HEK293T (cell line): ENCODE measurements at regions not wholly inside any gene's neighbourhood (a gene's known extent, or its start where the extent isn't known, plus 50 kb on each side); places are given as distances from the start of the nearest gene placed in this dataset.

Source experiments
- CTCF ChIA-PET: fragments of 350-600 bp; formaldehyde crosslinking; extraction: SDS; loops from one replicate; lab custom pipeline; 2021; ENCODE audit warnings: antibody characterized with exemption, inconsistent platforms; lab: Yijun Ruan, JAX
- POLR2A ChIA-PET: fragments of 350-600 bp; formaldehyde crosslinking; extraction: SDS; loops from one replicate; lab custom pipeline; 2020; ENCODE audit warnings: antibody characterized with exemption, inconsistent platforms; lab: Yijun Ruan, JAX
- DNase-seq: peaks from one replicate; pipeline ENCODE4 v3.0.0; 2012; ENCODE audit warnings: mixed read lengths; ENCODE audit errors: extremely low spot score
- ARNT ChIP-seq: fragments of 450-650 bp; IDR thresholded peaks from 2 replicates; pipeline ENCODE4 v1.6.1; 2017; ENCODE audit warnings: mild to moderate bottlenecking
- BHLHE40 ChIP-seq: fragments of 450-650 bp; IDR thresholded peaks from 2 replicates; pipeline ENCODE4 v1.6.1; 2016; ENCODE audit warnings: mild to moderate bottlenecking, moderate library complexity, borderline replicate concordance
- CTBP1 ChIP-seq: fragments of 450-650 bp; IDR thresholded peaks from 2 replicates; pipeline ENCODE4 v1.6.1; 2016; ENCODE audit warnings: borderline replicate concordance
- ELF4 ChIP-seq: fragments of 450-650 bp; IDR thresholded peaks from 2 replicates; pipeline ENCODE4 v1.6.1; 2017; ENCODE audit warnings: antibody characterized with exemption
- FOXA1 ChIP-seq: fragments of 450-650 bp; IDR thresholded peaks from 2 replicates; pipeline ENCODE4 v1.6.1; 2016; ENCODE audit warnings: mild to moderate bottlenecking
- FOXK2 ChIP-seq: fragments of 450-650 bp; IDR thresholded peaks from 2 replicates; pipeline ENCODE4 v1.6.1; 2016; ENCODE audit warnings: mild to moderate bottlenecking
- FOXM1 ChIP-seq: fragments of 450-650 bp; IDR thresholded peaks from 2 replicates; pipeline ENCODE4 v1.6.1; 2017; ENCODE audit warnings: mild to moderate bottlenecking, borderline replicate concordance
- HDGF ChIP-seq: fragments of 450-650 bp; IDR thresholded peaks from 2 replicates; pipeline ENCODE4 v1.6.1; 2017; ENCODE audit warnings: antibody characterized with exemption, borderline replicate concordance
- L3MBTL2 ChIP-seq: fragments of 450-650 bp; conservative IDR thresholded peaks from 2 replicates; pipeline ENCODE4 v1.6.1; 2016; ENCODE audit warnings: mild to moderate bottlenecking
- LEF1 ChIP-seq: fragments of 450-650 bp; IDR thresholded peaks from 2 replicates; pipeline ENCODE4 v1.6.1; 2017; ENCODE audit warnings: mild to moderate bottlenecking, borderline replicate concordance
- NFRKB ChIP-seq: fragments of 450-650 bp; IDR thresholded peaks from 2 replicates; pipeline ENCODE4 v1.6.1; 2016; ENCODE audit warnings: mild to moderate bottlenecking, moderate library complexity
- SP1 ChIP-seq: fragments of 450-650 bp; IDR thresholded peaks from 2 replicates; pipeline ENCODE4 v1.6.1; 2017
- SUZ12 ChIP-seq: fragments of 450-650 bp; IDR thresholded peaks from 2 replicates; pipeline ENCODE4 v1.6.1; 2016; ENCODE audit warnings: mild to moderate bottlenecking
- TARDBP ChIP-seq: fragments of 450-650 bp; IDR thresholded peaks from 2 replicates; pipeline ENCODE4 v1.6.1; 2016
- ZNF384 ChIP-seq: fragments of 450-650 bp; IDR thresholded peaks from 2 replicates; pipeline ENCODE4 v1.6.1; 2016
- TF ChIP-seq, protein P1 (sequence below): fragments of 450-650 bp; IDR thresholded peaks from 2 replicates; pipeline ENCODE4 v1.6.1; 2016

DNA sequence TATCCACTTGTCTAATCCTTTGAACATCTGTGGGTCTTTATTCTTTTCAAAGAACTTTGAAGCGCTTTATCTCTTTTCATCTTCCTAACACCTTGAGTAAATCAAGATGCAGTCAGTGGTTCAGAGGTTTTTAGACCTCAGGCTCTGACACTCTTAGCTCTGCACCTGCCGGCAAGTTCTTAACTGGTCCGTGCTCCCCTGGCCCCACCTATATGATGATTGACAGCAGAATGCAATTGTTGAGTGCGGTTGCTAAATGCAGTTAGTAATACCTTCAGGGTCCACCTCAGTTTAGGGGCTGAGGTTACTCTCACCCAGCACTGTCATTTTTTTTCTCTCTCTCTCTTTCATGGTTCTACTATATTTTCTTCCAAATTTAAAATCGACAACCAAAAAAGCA lies 854.2 kb upstream of the AUTS2 start:
- ChIA-PET POLR2A (interaction anchor here (0.6 kb wide), 1 partner anchor 1237 kb away, joined by 3 read pairs; no protein-coding TSS in a partner anchor), CTCF (no interaction called here)
- TF ChIP-seq ARNT (no peak), TARDBP (no peak), HDGF (no peak), ZNF384 (no peak), NFRKB (no peak), L3MBTL2 (no peak), ELF4 (no peak), FOXA1 (no peak)
- TF ChIP-seq, protein P1, sequence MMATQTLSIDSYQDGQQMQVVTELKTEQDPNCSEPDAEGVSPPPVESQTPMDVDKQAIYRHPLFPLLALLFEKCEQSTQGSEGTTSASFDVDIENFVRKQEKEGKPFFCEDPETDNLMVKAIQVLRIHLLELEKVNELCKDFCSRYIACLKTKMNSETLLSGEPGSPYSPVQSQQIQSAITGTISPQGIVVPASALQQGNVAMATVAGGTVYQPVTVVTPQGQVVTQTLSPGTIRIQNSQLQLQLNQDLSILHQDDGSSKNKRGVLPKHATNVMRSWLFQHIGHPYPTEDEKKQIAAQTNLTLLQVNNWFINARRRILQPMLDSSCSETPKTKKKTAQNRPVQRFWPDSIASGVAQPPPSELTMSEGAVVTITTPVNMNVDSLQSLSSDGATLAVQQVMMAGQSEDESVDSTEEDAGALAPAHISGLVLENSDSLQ: 0 out of 2 replicates have a peak, but pooled peaks have one; percentile 6
- no peak for DNase-seq

DNA sequence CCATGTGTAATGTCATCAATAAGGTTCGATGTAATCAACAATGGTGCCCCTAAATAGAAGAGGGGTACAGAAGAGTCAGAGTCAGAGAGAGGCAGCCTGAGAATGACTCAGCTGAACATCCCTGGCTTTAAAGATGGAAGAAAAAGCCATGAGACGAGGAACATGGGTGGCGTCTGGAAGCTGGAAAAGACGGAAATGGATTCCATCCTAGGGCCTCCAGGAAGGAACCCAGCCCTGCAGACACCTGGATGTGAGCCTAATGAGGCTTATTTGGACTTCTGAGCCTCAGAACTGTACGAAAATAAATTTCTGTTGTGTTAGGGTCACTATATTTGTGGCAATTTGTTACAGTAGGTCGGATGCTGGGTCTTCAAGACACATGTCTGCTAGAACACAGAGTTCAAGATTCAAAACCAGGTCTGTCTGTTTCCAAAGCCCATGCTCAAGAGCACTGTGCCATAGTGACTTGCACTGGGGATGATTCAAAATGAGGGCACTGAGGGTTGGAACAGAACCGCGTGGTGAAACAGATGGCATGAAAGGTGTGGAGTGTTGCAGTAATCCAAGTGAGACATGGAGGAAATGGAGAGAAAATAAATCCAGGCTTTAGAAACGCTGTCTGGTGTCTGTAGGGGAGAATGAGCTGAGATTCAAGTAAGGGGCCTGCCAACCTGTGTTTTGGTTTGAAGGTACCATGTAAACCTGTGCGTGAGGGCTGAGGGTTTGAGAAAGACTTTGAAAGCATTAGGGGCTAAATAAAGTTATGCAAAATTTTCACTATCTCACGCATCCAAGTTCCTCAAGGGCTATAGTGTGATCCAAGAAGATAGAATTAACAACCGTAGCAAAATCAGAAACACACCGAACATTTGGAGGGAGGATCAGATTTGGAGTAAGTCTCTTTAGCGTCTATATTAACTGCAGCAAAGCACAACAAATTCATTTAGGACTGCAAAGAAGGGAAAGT lies 849.1 kb upstream of the AUTS2 start:
- CTCF ChIA-PET: no interaction called here
- POLR2A ChIA-PET: no interaction called here
- no peak for TF ChIP-seq ZNF384
- TF ChIP-seq ARNT: no peak
- no peak for TF ChIP-seq FOXM1
- no peak for TF ChIP-seq BHLHE40
- no peak for TF ChIP-seq HDGF
- TF ChIP-seq FOXA1: no peak
- no peak for TF ChIP-seq L3MBTL2
- TF ChIP-seq, protein P1: no peak
- no peak for TF ChIP-seq NFRKB
- TF ChIP-seq SUZ12: no peak
- TF ChIP-seq TARDBP: no peak
- TF ChIP-seq ELF4: no peak
- no peak for TF ChIP-seq LEF1
- TF ChIP-seq SP1: no peak
- TF ChIP-seq FOXK2: no peak
- no peak for TF ChIP-seq CTBP1
- no peak for DNase-seq

DNA sequence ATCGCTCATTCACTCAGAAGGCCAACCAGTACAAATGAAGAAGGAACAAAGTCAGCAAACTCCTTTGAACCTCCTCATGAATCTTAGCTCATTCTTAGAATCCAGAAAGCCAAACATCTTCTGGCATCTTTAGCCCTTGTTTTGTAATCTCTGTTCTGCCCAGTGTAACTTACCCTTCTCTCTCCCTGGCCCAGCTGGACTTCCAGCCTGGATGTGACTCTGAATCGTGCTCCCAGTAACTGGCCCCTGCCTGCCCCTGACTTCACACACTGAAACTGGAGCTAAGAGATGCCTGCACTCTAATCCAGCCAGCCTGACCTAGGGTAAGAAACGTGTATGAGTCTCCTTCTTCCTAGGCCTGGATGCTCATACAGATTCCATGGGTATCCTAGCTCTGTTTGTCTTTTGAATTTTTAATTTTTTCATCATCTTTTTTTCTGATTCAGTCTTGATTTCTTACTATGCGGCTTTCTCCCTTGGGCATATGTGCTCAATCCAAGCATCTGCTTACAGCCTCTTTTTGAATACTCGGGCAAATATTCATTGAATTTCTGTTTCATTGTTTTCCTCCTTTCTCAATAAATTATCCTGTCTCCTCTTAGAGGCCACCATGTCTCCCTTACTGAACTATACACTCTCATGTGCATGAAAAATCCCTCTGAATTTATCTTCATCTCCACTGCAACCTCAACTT lies 845.6 kb upstream of the AUTS2 start:
- no peak for DNase-seq
- CTCF ChIA-PET: no interaction called here
- POLR2A ChIA-PET: no interaction called here
- TF ChIP-seq CTBP1 (no peak), SUZ12 (no peak), ARNT (no peak), SP1 (no peak), FOXK2 (no peak), ZNF384 (no peak), L3MBTL2 (no peak), ELF4 (no peak), TARDBP (no peak), NFRKB (no peak), BHLHE40 (no peak), HDGF (no peak)
- TF ChIP-seq, protein P1: no peak

DNA sequence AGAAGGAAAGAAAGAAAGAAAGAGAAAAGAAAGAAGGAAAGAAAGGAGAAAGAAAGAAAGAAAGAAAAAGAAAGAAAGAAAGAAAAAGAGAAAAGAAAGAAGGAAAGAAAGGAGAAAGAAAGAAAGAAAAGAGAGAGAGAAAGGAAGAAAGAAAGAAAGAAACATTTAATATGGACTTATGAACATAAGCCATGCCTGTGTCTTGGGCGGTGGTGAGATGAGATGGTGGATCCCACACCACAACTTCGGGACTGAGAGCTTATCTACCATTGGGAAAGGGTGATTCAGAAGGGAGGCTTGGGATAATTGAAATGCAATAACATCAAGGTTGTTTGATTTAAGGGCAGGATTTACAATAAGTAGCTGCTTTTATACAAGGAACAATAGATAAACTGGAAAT lies 843.9 kb upstream of the AUTS2 start:
- DNase-seq: no peak
- TF ChIP-seq TARDBP (no peak), ZNF384 (no peak), LEF1 (no peak), NFRKB (no peak), ARNT (no peak), SUZ12 (no peak), BHLHE40 (no peak), L3MBTL2 (no peak), ELF4 (no peak), FOXA1 (no peak), FOXM1 (no peak), SP1 (no peak), FOXK2 (no peak), CTBP1 (no peak), HDGF (no peak)
- TF ChIP-seq, protein P1: no peak
- POLR2A ChIA-PET: no interaction called here
- CTCF ChIA-PET: no interaction called here

DNA sequence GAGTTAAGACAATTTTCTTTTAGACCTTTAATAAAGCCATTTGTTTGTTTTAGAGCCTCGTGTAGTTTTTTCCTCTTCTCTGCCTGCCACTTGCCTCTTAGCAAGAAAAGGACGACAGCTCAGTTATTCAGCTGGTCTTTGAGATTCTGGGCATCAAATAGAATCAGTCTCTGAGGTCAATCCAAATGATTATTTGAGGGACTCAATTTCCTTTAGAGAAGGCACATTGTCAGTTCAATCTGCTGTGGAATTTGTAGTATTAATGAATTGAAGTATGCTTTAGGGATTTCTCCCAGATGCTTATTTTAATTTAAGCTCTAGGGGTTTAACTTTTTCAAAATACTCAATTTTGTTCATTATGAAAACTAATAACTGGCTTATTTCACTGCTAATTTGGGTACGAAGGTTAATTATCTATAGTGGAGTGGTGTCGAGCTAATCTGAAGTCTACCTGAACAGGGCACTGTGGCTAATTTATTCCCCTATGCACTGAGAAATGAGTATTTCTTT lies 841.2 kb upstream of the AUTS2 start:
- CTCF ChIA-PET: interaction anchor here (1.2 kb wide), 1 partner anchor 74 kb away, joined by 3 read pairs; no protein-coding TSS in a partner anchor

More for the DNA sequence above, 841.2 kb upstream of the AUTS2 start:
- no peak for DNase-seq
- POLR2A ChIA-PET: no interaction called here
- TF ChIP-seq FOXA1: no peak
- TF ChIP-seq TARDBP: no peak
- TF ChIP-seq ZNF384: no peak
- TF ChIP-seq SUZ12: no peak
- TF ChIP-seq NFRKB: no peak
- TF ChIP-seq CTBP1: no peak
- TF ChIP-seq ELF4: no peak
- no peak for TF ChIP-seq BHLHE40
